Right atrium auricular region (tissue), 2 donors: ENCODE measurements at regions not wholly inside any gene's neighbourhood (a gene's known extent, or its start where the extent isn't known, plus 50 kb on each side); places are given as distances from the start of the nearest gene placed in this dataset.
A peak's percentile ranks its signal among the peaks of the same experiment; 100 is the strongest.

Experiments used
- DNase-seq: peaks from one replicate; pipeline ENCODE4 v3.0.0-alpha.2; 2019; ENCODE audit warnings: low spot score
- H3K27ac ChIP-seq, 2 donors: fragments of 200-600 bp; sonication (generic); 1 replicate in 1 of 2; 2 replicates in 1 of 2; pipeline ENCODE4 v1.5.1; 2016 to 2019
- H3K27me3 ChIP-seq, 2 donors: fragments of 200-600 bp; sonication (generic); one replicate each; pipeline versions ENCODE4 v1.5.1 to v1.6.0; 2017 to 2019
- H3K36me3 ChIP-seq: fragments of 200-600 bp; sonication (generic); one replicate; pipeline ENCODE4 v1.5.1; 2016
- H3K4me1 ChIP-seq, 2 donors: fragments of 200-600 bp; sonication (generic); one replicate each; pipeline versions ENCODE4 v1.5.1 to v1.6.0; 2017 to 2019
- H3K4me3 ChIP-seq, 2 donors: fragments of 200-600 bp; sonication (generic); 1 replicate in 1 of 2; 2 replicates in 1 of 2; pipeline ENCODE4 v1.5.1; 2017 to 2019; ENCODE audit warnings: mild to moderate bottlenecking in 1 of 2, moderate library complexity in 1 of 2
- H3K9me3 ChIP-seq, 2 donors: fragments of 200-600 bp; sonication (generic); one replicate each; pipeline ENCODE4 v1.5.1; 2019
- TF ChIP-seq, protein P1 (sequence below), 2 donors: fragments of 200-600 bp; sonication (generic); IDR thresholded peaks; one replicate each; pipeline ENCODE4 v1.5.1; 2019; ENCODE audit warnings: antibody characterized with exemption in 2 of 2

DNA sequence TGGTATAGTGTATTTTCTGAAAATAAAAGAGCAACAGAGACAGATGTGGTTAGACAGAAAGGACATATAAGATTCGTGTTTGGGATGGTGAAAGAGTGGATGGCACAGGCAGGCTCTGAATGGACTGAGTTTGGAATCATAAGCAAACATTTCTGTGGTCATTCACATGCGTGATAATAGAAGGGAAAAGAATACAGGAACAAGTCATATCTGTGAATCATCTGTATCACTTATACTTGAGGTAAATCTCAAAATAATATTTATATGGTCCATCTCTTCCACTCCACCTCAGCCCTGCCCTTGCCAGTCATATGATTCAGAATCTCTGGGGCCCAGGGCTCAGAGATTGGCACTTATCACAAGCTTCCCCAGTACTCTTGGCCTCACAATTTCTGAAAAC, 535.1 kb downstream of the BCKDHB start:
- Histone ChIP-seq H3K4me3 (no peak overlapping the region), H3K27ac (no peak overlapping the region), H3K4me1 (no peaks in the 10 kb centered on the region), H3K27me3 (no peaks in the 10 kb centered on the region), H3K9me3 (peaks cover 0 to 10% of the 10 kb centered on the region in 2 donors), H3K36me3 (no peaks in the 10 kb centered on the region)
- TF ChIP-seq, protein P1, sequence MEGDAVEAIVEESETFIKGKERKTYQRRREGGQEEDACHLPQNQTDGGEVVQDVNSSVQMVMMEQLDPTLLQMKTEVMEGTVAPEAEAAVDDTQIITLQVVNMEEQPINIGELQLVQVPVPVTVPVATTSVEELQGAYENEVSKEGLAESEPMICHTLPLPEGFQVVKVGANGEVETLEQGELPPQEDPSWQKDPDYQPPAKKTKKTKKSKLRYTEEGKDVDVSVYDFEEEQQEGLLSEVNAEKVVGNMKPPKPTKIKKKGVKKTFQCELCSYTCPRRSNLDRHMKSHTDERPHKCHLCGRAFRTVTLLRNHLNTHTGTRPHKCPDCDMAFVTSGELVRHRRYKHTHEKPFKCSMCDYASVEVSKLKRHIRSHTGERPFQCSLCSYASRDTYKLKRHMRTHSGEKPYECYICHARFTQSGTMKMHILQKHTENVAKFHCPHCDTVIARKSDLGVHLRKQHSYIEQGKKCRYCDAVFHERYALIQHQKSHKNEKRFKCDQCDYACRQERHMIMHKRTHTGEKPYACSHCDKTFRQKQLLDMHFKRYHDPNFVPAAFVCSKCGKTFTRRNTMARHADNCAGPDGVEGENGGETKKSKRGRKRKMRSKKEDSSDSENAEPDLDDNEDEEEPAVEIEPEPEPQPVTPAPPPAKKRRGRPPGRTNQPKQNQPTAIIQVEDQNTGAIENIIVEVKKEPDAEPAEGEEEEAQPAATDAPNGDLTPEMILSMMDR (IDR thresholded peaks at IDR 0.05): no peak
- no peak for DNase-seq

DNA sequence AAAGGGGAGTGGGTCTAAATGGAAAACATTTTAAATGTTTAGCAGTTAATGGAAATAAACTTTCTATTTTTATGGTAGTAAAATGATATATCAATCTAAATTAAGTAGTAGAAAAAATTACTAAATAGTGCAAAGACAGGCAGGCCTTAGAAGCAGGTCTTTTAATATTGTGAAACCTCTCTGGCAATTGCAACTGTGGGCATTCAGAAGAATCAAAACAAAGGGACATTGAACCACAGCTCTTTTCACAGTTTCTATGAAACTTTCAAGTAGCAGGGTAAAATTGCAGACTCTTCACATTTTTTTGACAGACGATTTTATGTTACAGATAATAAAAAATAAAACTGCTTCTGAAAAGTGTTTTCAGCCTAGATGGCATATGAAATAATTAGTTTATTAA, 533.7 kb downstream of the BCKDHB start:
- Histone ChIP-seq H3K27ac (no peak overlapping the region), H3K36me3 (no peaks in the 10 kb centered on the region), H3K9me3 (peaks cover 0 to 4% of the 10 kb centered on the region in 2 donors), H3K27me3 (no peaks in the 10 kb centered on the region), H3K4me1 (no peaks in the 10 kb centered on the region), H3K4me3 (no peak overlapping the region)
- no peak for DNase-seq
- TF ChIP-seq, protein P1 (IDR thresholded peaks at IDR 0.05): no peak

DNA sequence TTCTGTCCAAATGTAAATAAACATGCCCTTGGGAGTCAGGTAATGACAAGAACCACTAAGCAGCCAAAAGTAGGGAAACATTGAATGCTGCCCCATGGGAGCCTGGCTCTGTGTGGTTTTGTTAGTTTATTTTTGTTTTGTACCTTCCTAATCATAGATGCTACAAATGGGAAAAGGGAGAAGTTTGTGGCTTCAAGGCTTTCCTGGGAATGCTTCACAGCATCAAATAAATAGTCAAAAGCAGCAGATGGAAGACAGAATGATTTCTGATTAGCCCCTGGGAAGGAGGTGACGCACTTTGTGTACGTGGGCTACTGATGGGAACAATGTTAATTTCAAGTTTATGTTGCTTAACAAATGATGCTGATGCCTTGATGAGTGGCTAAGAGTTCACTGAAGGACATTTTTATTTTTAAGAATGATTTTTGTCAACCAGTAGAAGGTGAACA, 532.7 kb downstream of the BCKDHB start:
- Histone ChIP-seq H3K4me1 (no peaks in the 10 kb centered on the region), H3K9me3 (no peaks in the 10 kb centered on the region)
- TF ChIP-seq, protein P1 (IDR thresholded peaks at IDR 0.05): no peak

DNA sequence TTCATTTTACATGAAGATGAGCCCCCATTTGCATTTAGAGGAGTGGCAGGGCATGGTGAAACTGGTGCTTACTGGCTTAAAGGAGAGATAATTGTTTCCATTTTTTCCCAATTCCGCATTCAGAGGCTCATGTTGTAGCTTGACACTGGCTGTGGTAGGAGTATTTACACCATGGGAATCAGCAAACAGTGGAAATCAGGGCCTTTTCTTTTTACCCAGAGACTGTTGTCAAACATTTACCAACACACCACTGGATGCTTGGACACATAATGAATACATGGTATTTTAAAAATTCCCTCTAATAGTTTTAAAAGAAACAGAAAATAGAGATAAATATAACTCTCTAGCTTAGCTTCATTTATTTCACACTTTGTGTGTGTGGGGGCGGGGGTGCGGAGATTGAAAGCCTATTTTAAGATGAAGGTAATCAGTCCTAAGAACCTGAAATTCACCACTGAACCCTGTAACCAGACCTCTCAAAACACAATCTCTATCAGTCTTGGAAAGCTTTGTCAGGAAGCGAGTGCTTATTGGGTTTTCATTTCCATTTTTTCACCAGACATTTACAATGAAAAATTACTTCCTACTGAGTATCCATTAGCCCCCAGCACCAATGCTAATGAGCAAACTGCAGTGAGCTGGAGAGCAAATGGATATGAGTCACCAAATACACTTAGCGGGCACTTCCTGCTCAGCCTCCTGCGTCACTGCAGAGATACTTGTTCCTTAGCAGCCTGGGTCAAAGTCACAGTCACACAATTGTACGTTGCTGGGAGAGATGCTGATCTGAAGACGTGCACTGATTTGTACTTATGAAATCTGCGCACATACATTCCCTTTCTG, 532.0 kb downstream of the BCKDHB start:
- TF ChIP-seq, protein P1 (IDR thresholded peaks at IDR 0.05): no peak
- no peak overlapping the region for H3K27ac ChIP-seq
- DNase-seq: peak; percentile 63

More for the DNA sequence above, 532.7 kb downstream of the BCKDHB start:
- H3K36me3 ChIP-seq: no peaks in the 10 kb centered on the region
- H3K4me3 ChIP-seq: no peak overlapping the region
- H3K27ac ChIP-seq: no peak overlapping the region
- H3K27me3 ChIP-seq: no peaks in the 10 kb centered on the region
- DNase-seq: no peak

DNA sequence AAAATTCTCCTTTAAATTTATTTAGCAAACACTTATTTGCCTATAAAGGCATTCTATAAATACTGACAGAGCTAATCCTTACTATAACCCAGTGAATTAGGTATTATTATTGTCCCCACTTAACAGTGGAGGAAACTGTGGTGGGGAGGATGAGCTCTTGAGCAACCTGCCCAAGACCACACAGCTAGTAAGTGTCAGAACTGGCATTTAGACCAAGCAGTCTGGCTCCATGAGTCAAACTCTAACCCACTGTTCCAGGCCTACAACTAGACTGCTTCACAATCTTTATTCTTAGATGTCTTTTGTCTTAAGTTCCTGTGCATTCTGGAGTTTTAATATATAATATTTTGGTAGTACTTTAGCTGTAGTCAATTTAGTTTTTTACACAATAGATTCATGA, 530.8 kb downstream of the BCKDHB start:
- TF ChIP-seq, protein P1 (IDR thresholded peaks at IDR 0.05): no peak
- no peak overlapping the region for H3K4me3 ChIP-seq
- no peaks in the 10 kb centered on the region for H3K36me3 ChIP-seq
- H3K9me3 ChIP-seq: no peaks in the 10 kb centered on the region
- H3K4me1 ChIP-seq: no peaks in the 10 kb centered on the region
- no peak overlapping the region for H3K27ac ChIP-seq
- DNase-seq: no peak
- H3K27me3 ChIP-seq: no peaks in the 10 kb centered on the region

More for the DNA sequence above, 532.0 kb downstream of the BCKDHB start:
- Histone ChIP-seq H3K27me3 (no peaks in the 10 kb centered on the region), H3K9me3 (no peaks in the 10 kb centered on the region), H3K4me3 (no peak overlapping the region), H3K4me1 (no peaks in the 10 kb centered on the region), H3K36me3 (no peaks in the 10 kb centered on the region)
